OCI-LY7 (cell line): ENCODE measurements at regions not wholly inside any gene's neighbourhood (a gene's known extent, or its start where the extent isn't known, plus 50 kb on each side); places are given as distances from the start of the nearest gene placed in this dataset.

ENCODE experiments used
- BruUV-seq: library from RNA; stranded (reverse); fragments of 400-500 nt; replicated peaks from 2 replicates; lab custom pipeline; 2021; lab: Mats Ljungman, UMichigan
- CTCF ChIA-PET: fragments of 300-600 bp; sonication (Branson Sonifier 250); formaldehyde crosslinking; loops from one replicate; lab custom pipeline; 2022; ENCODE audit warnings: antibody characterized with exemption; ENCODE audit not compliant: unreplicated experiment; lab: Charles Lee
- POLR2A ChIA-PET: fragments of 300-600 bp; sonication (Branson Sonifier 250); formaldehyde crosslinking; loops from one replicate; lab custom pipeline; 2022; ENCODE audit warnings: antibody characterized with exemption; lab: Charles Lee
- DNase-seq: peaks from one replicate; pipeline ENCODE4 v3.0.0-alpha.2; 2015; ENCODE audit warnings: low spot score
- H2AFZ ChIP-seq: fragments of 200-600 bp; sonication (generic), shearing (Covaris generic); 2 replicates; pipeline ENCODE4 v1.6.1; 2014; ENCODE audit warnings: mild to moderate bottlenecking, antibody characterized with exemption, low read length, moderate library complexity
- H3K27ac ChIP-seq: fragments of 200-600 bp; sonication (generic); 2 replicates; pipeline ENCODE4 v1.5.1; 2014; ENCODE audit warnings: mixed run types, low read depth, mild to moderate bottlenecking, moderate library complexity, low read length, inconsistent platforms; ENCODE audit not compliant: poor library complexity, severe bottlenecking
- H3K36me3 ChIP-seq: fragments of 200-600 bp; sonication (generic); 2 replicates; pipeline ENCODE4 v1.6.1; 2014; ENCODE audit warnings: mild to moderate bottlenecking, antibody characterized with exemption, low read length, moderate library complexity, mixed read lengths; ENCODE audit not compliant: insufficient read depth
- H3K4me1 ChIP-seq: fragments of 200-600 bp; sonication (generic); 2 replicates; pipeline ENCODE4 v1.5.1; 2014; ENCODE audit warnings: mild to moderate bottlenecking, low read length; ENCODE audit not compliant: insufficient read depth, poor library complexity, severe bottlenecking
- H3K4me2 ChIP-seq: fragments of 200-600 bp; sonication (generic); 2 replicates; pipeline ENCODE4 v1.6.1; 2014; ENCODE audit warnings: mild to moderate bottlenecking, low read length
- H3K4me3 ChIP-seq: fragments of 200-600 bp; sonication (generic); 2 replicates; pipeline ENCODE4 v1.5.1; 2014; ENCODE audit warnings: mild to moderate bottlenecking, low read depth, low read length; ENCODE audit not compliant: poor library complexity, severe bottlenecking
- H3K79me2 ChIP-seq: fragments of 200-600 bp; sonication (generic); 2 replicates; pipeline ENCODE4 v1.6.1; 2016; ENCODE audit warnings: low read depth, mild to moderate bottlenecking, low read length, moderate library complexity, mixed read lengths; ENCODE audit not compliant: insufficient read depth
- H3K9me2 ChIP-seq: fragments of 200-600 bp; sonication (generic); 2 replicates; pipeline ENCODE4 v1.6.1; 2016; ENCODE audit warnings: mild to moderate bottlenecking, low read length, mixed read lengths; ENCODE audit not compliant: insufficient read depth
- H3K9me3 ChIP-seq: fragments of 200-600 bp; sonication (generic); 2 replicates; pipeline ENCODE4 v1.6.1; 2014; ENCODE audit warnings: mild to moderate bottlenecking, mixed run types, low read length, mixed read lengths
- H4K20me1 ChIP-seq: fragments of 200-600 bp; sonication (generic); 2 replicates; pipeline ENCODE4 v1.6.1; 2014; ENCODE audit warnings: mild to moderate bottlenecking, antibody characterized with exemption, low read length, moderate library complexity, mixed read lengths; ENCODE audit not compliant: insufficient read depth
- CTCF ChIP-seq: fragments of 200-600 bp; sonication (generic); conservative IDR thresholded peaks from 2 replicates; pipeline ENCODE4 v1.5.1; 2014; ENCODE audit warnings: mild to moderate bottlenecking, antibody characterized with exemption, low read length, moderate library complexity, mixed read lengths
- EZH2phosphoT487 ChIP-seq: fragments of 200-600 bp; sonication (generic); IDR thresholded peaks from 2 replicates; pipeline ENCODE4 v1.6.1; 2018; ENCODE audit warnings: low read depth, borderline replicate concordance, mild to moderate bottlenecking, mixed run types, antibody characterized with exemption, low read length, moderate library complexity, mixed read lengths
- intact Hi-C: fragments of 100-400 bp; cut with micrococcal nuclease; formaldehyde crosslinking; loops from one replicate; pipeline ENCODE4 v1.10.0; 2022; ENCODE audit not compliant: unreplicated experiment

- Histone ChIP-seq H3K4me2 (no peak overlapping the region), H4K20me1 (no peaks in the 10 kb centered on the region), H3K9me2 (no peaks in the 10 kb centered on the region), H3K4me3 (no peak overlapping the region), H3K9me3 (no peaks in the 10 kb centered on the region), H2AFZ (peak overlapping the region; percentile 48; the same call in 1 of the 2 replicates), H3K4me1 (no peaks in the 10 kb centered on the region), H3K36me3 (no peaks in the 10 kb centered on the region), H3K27ac (no peak overlapping the region), H3K79me2 (no peaks in the 10 kb centered on the region)
- ChIA-PET CTCF (no interaction called here), POLR2A (interaction anchor here (1.1 to 1.4 kb wide), 3 partner anchors 15 to 212 kb away, joined by 3 to 4 read pairs (median 3); no protein-coding TSS in a partner anchor)
- intact Hi-C loops: no loop called here
- no TSS peak for BruUV-seq
- DNase-seq: no peak
- TF ChIP-seq EZH2phosphoT487: no peak
- no peak for TF ChIP-seq CTCF
These were observed 231.7 kb downstream of the ARPP21 start for GRCh38 chr3:35871009-35871408.

- Histone ChIP-seq H3K9me3 (no peaks in the 10 kb centered on the region), H3K79me2 (no peaks in the 10 kb centered on the region), H3K9me2 (no peaks in the 10 kb centered on the region), H3K36me3 (no peaks in the 10 kb centered on the region), H3K4me1 (no peaks in the 10 kb centered on the region), H2AFZ (no peak overlapping the region), H4K20me1 (no peaks in the 10 kb centered on the region), H3K4me3 (no peak overlapping the region), H3K27ac (no peak overlapping the region), H3K4me2 (no peak overlapping the region)
- ChIA-PET CTCF (no interaction called here), POLR2A (no interaction called here)
- BruUV-seq: no TSS peak
- TF ChIP-seq EZH2phosphoT487 (no peak), CTCF (no peak)
- intact Hi-C loops: no loop called here
- DNase-seq: no peak
These were observed 244.6 kb downstream of the ARPP21 start for GRCh38 chr3:35883929-35884328.

GRCh38 chr3:35894735-35895134 lies 255.4 kb downstream of the ARPP21 start:
- H3K79me2 ChIP-seq: no peaks in the 10 kb centered on the region
- H3K4me1 ChIP-seq: no peaks in the 10 kb centered on the region
- H4K20me1 ChIP-seq: no peaks in the 10 kb centered on the region
- peaks cover 12% of the 10 kb centered on the region; the same call in 1 of the 2 replicates for H3K9me3 ChIP-seq
- ChIA-PET POLR2A (no interaction called here), CTCF (no interaction called here)
- no peak overlapping the region for H3K4me2 ChIP-seq
- intact Hi-C loops: no loop called here
- H2AFZ ChIP-seq: no peak overlapping the region
- TF ChIP-seq CTCF: no peak
- no peak for TF ChIP-seq EZH2phosphoT487
- no peaks in the 10 kb centered on the region for H3K36me3 ChIP-seq
- no TSS peak for BruUV-seq
- H3K4me3 ChIP-seq: no peak overlapping the region
- no peak overlapping the region for H3K27ac ChIP-seq
- H3K9me2 ChIP-seq: 0 out of 2 replicates have a peak, but pooled peaks cover 4% of the 10 kb centered on the region
- no peak for DNase-seq
